HCT116 (cell line): ENCODE measurements at regions not wholly inside any gene's neighbourhood (a gene's known extent, or its start where the extent isn't known, plus 50 kb on each side); places are given as distances from the start of the nearest gene placed in this dataset.

Experiments
- ATAC-seq: fragments of 200-7000 bp; cut with Tn5 transposase; 2 replicates; pipeline ENCODE4 v1.9.1; 2020; ENCODE audit warnings: mild to moderate bottlenecking, moderate library complexity
- BruUV-seq: library from RNA; stranded (reverse); fragments of 400-500 nt; replicated peaks from 2 replicates; lab custom pipeline; 2021; lab: Mats Ljungman, UMichigan
- CTCF ChIA-PET: fragments of 300-600 bp; sonication (Branson Sonifier 250); formaldehyde crosslinking; loops from one replicate; lab custom pipeline; 2021; ENCODE audit warnings: antibody characterized with exemption; lab: Charles Lee
- POLR2A ChIA-PET: fragments of 300-600, 350-600 bp; sonication (Branson Sonifier 250); formaldehyde crosslinking; loops from one replicate; lab custom pipeline; 2021; ENCODE audit warnings: antibody characterized with exemption; lab: Charles Lee
- RAD21 ChIA-PET, 2 experiments: fragments of 300-600 bp; sonication (Branson Sonifier 250); formaldehyde crosslinking; loops; one replicate each; lab custom pipeline; 2023; ENCODE audit warnings: low total read pairs in 2 of 2; ENCODE audit not compliant: uncharacterized antibody in 2 of 2, unreplicated experiment in 2 of 2, low non-redundant PET in 1 of 2; lab: Charles Lee
- DNase-seq: peaks from one replicate; pipeline ENCODE4 v3.0.0-alpha.2; 2010; ENCODE audit warnings: low read depth, low spot score
- H2AFZ ChIP-seq: fragments of 200-600 bp; shearing (Covaris generic), sonication (generic); 2 replicates; pipeline ENCODE4 v1.6.1; 2017; ENCODE audit warnings: low read depth, mixed run types, mixed read lengths, antibody characterized with exemption, low read length; ENCODE audit not compliant: poor library complexity, severe bottlenecking
- H3K27ac ChIP-seq: 2 replicates; pipeline ENCODE4 v1.5.1; 2012; ENCODE audit warnings: low read depth, low read length
- H3K27me3 ChIP-seq: fragments of 200-600 bp; sonication (generic); 2 replicates; pipeline ENCODE4 v1.6.1; 2016; ENCODE audit warnings: mixed run types, low read length, mixed read lengths; ENCODE audit not compliant: insufficient read depth
- H3K36me3 ChIP-seq, 2 experiments: fragments of 200-500 bp in 1 of 2; fragments of 200-600 bp in 1 of 2; sonication (Bioruptor generic) in 1 of 2; sonication (generic) in 1 of 2; 2 replicates each; pipeline versions ENCODE4 v1.5.1 to v1.6.1; 2014 to 2016; ENCODE audit warnings: low read length in 2 of 2, inconsistent platforms in 1 of 2, mixed read lengths in 1 of 2, mixed run types in 1 of 2; ENCODE audit not compliant: insufficient read depth in 2 of 2, control insufficient read depth in 1 of 2
- H3K4me1 ChIP-seq, 2 experiments: fragments of 200-600 bp in 1 of 2; sonication (generic) in 1 of 2; 2 replicates each; pipeline versions ENCODE4 v1.5.1 to v1.6.1; 2012 to 2017; ENCODE audit warnings: low read length in 2 of 2, inconsistent platforms in 1 of 2, mild to moderate bottlenecking in 1 of 2, mixed read lengths in 1 of 2, mixed run types in 1 of 2, moderate library complexity in 1 of 2; ENCODE audit not compliant: insufficient read depth in 2 of 2, control insufficient read depth in 1 of 2
- H3K4me2 ChIP-seq: fragments of 200-600 bp; sonication (generic); 2 replicates; pipeline ENCODE4 v1.6.1; 2017; ENCODE audit warnings: mixed run types, low read length, mixed read lengths
- H3K4me3 ChIP-seq, 2 experiments: fragments of 200-600 bp in 1 of 2; sonication (generic) in 1 of 2; replicated peaks in 1 of 2; 2 replicates each; pipeline ENCODE4 v1.5.1; 2011 to 2016; ENCODE audit warnings: low read length in 2 of 2, control low read depth in 1 of 2, low read depth in 1 of 2, mild to moderate bottlenecking in 1 of 2, mixed read lengths in 1 of 2, mixed run types in 1 of 2
- H3K79me2 ChIP-seq: fragments of 200-600 bp; sonication (generic); 2 replicates; pipeline ENCODE4 v1.6.1; 2017; ENCODE audit warnings: mild to moderate bottlenecking, mixed run types, low read length, moderate library complexity, mixed read lengths; ENCODE audit not compliant: insufficient read depth
- H3K9ac ChIP-seq: fragments of 200-600 bp; sonication (generic); 2 replicates; pipeline ENCODE4 v1.6.1; 2016; ENCODE audit warnings: low read length, mixed read lengths
- H3K9me2 ChIP-seq: fragments of 200-600 bp; sonication (generic), shearing (Covaris generic); 2 replicates; pipeline ENCODE4 v1.6.1; 2017; ENCODE audit warnings: mixed run types, mild to moderate bottlenecking, moderate library complexity; ENCODE audit not compliant: insufficient read depth
- H3K9me3 ChIP-seq, 2 experiments: fragments of 200-500 bp in 1 of 2; fragments of 200-600 bp in 1 of 2; sonication (Bioruptor generic) in 1 of 2; sonication (generic) in 1 of 2; 2 replicates each; pipeline ENCODE4 v1.6.1; 2014 to 2017; ENCODE audit warnings: low read length in 2 of 2, mixed read lengths in 2 of 2, inconsistent platforms in 1 of 2, low read depth in 1 of 2, mild to moderate bottlenecking in 1 of 2, mixed run types in 1 of 2, moderate library complexity in 1 of 2; ENCODE audit not compliant: control insufficient read depth in 1 of 2, insufficient read depth in 1 of 2
- H4K20me1 ChIP-seq: fragments of 200-600 bp; sonication (generic), shearing (Covaris generic); 2 replicates; pipeline ENCODE4 v1.6.1; 2017; ENCODE audit warnings: mixed run types, mild to moderate bottlenecking, moderate library complexity; ENCODE audit not compliant: insufficient read depth
- CEBPB ChIP-seq: IDR thresholded peaks from 2 replicates; pipeline ENCODE4 v1.6.1; 2012; ENCODE audit warnings: low read depth
- EGR1 ChIP-seq: IDR thresholded peaks from 2 replicates; pipeline ENCODE4 v1.6.1; 2012; ENCODE audit warnings: low read depth
- ELF1 ChIP-seq: IDR thresholded peaks from 2 replicates; pipeline ENCODE4 v1.6.1; 2012; ENCODE audit warnings: low read depth, borderline replicate concordance
- POLR2AphosphoS5 ChIP-seq: IDR thresholded peaks from 2 replicates; pipeline ENCODE4 v1.6.1; 2011; ENCODE audit warnings: mild to moderate bottlenecking, low read depth, low read length, moderate library complexity
- SIN3A ChIP-seq: IDR thresholded peaks from 2 replicates; pipeline ENCODE4 v1.6.1; 2012; ENCODE audit warnings: low read depth
- SRF ChIP-seq: IDR thresholded peaks from 2 replicates; pipeline ENCODE4 v1.6.1; 2012; ENCODE audit warnings: low read depth
- YY1 ChIP-seq: IDR thresholded peaks from 2 replicates; pipeline ENCODE4 v1.6.1; 2011; ENCODE audit warnings: low read length, low read depth, moderate library complexity, mild to moderate bottlenecking; ENCODE audit not compliant: insufficient replicate concordance; ENCODE audit errors: extremely low read depth
- ZNF274 ChIP-seq: fragments of 200-500 bp; sonication (Bioruptor generic); IDR thresholded peaks from 2 replicates; pipeline ENCODE4 v1.6.1; 2014; ENCODE audit warnings: mild to moderate bottlenecking, low read depth, low read length, inconsistent platforms
- intact Hi-C: fragments of 100-400 bp; cut with micrococcal nuclease; formaldehyde crosslinking; loops from 2 replicates; pipeline ENCODE4 v1.10.0; 2022
- TF ChIP-seq, protein P1 (sequence below): IDR thresholded peaks from 2 replicates; pipeline ENCODE4 v1.6.1; 2012; ENCODE audit warnings: low read depth
- TF ChIP-seq, protein P2 (sequence below): IDR thresholded peaks from 2 replicates; pipeline ENCODE4 v1.6.1; 2011; ENCODE audit warnings: mild to moderate bottlenecking, low read length, moderate library complexity; ENCODE audit not compliant: insufficient replicate concordance; ENCODE audit errors: extremely low read depth
- TF ChIP-seq, protein P3 (sequence below), 3 experiments: fragments of 200-600 bp in 1 of 3; sonication (generic) in 1 of 3; IDR thresholded peaks in 2 of 3; conservative IDR thresholded peaks in 1 of 3; 2 replicates each; pipeline ENCODE4 v1.5.1; 2012 to 2017; ENCODE audit warnings: low read depth in 2 of 3, low read length in 2 of 3, antibody characterized with exemption in 1 of 3, borderline replicate concordance in 1 of 3, control low read depth in 1 of 3, mild to moderate bottlenecking in 1 of 3, mixed read lengths in 1 of 3, mixed run types in 1 of 3, moderate library complexity in 1 of 3; ENCODE audit not compliant: insufficient read depth in 1 of 3

DNA sequence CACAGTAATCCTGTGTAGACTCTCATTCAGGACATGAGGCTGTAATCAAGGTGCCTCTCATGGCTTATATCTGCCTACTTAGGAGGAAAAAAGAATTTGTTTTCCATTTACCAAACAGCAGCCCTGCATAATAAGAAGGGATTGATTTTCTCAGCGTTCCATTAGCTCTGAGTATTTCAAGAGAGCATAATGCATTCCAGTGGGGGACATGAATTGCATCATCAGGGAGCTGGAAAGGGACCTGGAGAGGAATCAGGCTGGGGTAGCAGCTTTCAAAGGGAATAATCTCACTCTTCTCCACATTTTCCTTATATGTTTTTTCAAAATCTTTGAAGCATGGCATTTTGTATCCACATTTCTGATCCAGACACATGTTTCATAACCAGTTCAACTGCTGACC lies 150.6 kb upstream of the ANKRD28 start (continued):
- no peak for TF ChIP-seq YY1
- TF ChIP-seq ELF1 = no peak

DNA sequence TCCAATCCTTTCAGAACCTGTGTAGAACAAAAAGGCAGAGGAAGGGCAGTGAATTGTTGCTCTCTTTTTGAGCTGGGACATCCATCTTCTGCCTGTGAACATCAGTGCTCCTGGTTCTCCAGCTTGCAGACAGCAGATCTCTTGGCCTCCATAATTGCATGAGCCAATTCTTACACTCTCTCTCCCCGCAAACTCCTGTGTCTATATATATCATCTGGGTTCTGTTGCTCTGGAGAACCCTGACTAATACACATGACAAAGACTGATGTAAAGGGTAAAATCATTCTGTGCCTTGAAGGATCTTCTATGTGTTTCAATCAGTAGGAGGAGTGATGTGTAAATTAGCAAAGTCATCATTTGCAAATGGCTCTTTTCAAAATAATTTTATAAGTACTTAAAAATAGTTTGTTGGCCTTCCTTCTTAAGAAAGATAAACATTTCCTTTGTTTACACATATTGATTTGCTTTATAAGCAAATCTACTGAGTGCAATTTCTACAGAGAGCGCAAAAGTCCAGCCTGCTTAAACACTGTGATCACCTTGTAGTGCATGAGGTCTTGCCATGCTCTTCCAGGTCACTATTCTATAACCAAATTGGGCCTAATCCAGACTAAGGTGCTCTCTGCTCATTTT lies 154.9 kb upstream of the ANKRD28 start:
- Histone ChIP-seq H3K4me2 (no peak overlapping the region), H3K9me3 (no peaks in the 10 kb centered on the region), H2AFZ (no peak overlapping the region), H3K4me3 (no peak overlapping the region), H3K36me3 (no peaks in the 10 kb centered on the region), H3K79me2 (no peaks in the 10 kb centered on the region), H3K9ac (no peak overlapping the region), H3K27ac (no peak overlapping the region), H4K20me1 (no peaks in the 10 kb centered on the region), H3K4me1 (no peaks in the 10 kb centered on the region), H3K27me3 (no peaks in the 10 kb centered on the region), H3K9me2 (no peaks in the 10 kb centered on the region)
- CTCF ChIA-PET = interaction anchor here (1.9 kb wide), 1 partner anchor 22 kb away, joined by 5 read pairs; no protein-coding TSS in a partner anchor
- RAD21 ChIA-PET = no interaction called here
- TF ChIP-seq, protein P1, sequence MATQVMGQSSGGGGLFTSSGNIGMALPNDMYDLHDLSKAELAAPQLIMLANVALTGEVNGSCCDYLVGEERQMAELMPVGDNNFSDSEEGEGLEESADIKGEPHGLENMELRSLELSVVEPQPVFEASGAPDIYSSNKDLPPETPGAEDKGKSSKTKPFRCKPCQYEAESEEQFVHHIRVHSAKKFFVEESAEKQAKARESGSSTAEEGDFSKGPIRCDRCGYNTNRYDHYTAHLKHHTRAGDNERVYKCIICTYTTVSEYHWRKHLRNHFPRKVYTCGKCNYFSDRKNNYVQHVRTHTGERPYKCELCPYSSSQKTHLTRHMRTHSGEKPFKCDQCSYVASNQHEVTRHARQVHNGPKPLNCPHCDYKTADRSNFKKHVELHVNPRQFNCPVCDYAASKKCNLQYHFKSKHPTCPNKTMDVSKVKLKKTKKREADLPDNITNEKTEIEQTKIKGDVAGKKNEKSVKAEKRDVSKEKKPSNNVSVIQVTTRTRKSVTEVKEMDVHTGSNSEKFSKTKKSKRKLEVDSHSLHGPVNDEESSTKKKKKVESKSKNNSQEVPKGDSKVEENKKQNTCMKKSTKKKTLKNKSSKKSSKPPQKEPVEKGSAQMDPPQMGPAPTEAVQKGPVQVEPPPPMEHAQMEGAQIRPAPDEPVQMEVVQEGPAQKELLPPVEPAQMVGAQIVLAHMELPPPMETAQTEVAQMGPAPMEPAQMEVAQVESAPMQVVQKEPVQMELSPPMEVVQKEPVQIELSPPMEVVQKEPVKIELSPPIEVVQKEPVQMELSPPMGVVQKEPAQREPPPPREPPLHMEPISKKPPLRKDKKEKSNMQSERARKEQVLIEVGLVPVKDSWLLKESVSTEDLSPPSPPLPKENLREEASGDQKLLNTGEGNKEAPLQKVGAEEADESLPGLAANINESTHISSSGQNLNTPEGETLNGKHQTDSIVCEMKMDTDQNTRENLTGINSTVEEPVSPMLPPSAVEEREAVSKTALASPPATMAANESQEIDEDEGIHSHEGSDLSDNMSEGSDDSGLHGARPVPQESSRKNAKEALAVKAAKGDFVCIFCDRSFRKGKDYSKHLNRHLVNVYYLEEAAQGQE = no peak
- TF ChIP-seq ZNF274 = no peak
- TF ChIP-seq SIN3A = no peak
- TF ChIP-seq, protein P2, sequence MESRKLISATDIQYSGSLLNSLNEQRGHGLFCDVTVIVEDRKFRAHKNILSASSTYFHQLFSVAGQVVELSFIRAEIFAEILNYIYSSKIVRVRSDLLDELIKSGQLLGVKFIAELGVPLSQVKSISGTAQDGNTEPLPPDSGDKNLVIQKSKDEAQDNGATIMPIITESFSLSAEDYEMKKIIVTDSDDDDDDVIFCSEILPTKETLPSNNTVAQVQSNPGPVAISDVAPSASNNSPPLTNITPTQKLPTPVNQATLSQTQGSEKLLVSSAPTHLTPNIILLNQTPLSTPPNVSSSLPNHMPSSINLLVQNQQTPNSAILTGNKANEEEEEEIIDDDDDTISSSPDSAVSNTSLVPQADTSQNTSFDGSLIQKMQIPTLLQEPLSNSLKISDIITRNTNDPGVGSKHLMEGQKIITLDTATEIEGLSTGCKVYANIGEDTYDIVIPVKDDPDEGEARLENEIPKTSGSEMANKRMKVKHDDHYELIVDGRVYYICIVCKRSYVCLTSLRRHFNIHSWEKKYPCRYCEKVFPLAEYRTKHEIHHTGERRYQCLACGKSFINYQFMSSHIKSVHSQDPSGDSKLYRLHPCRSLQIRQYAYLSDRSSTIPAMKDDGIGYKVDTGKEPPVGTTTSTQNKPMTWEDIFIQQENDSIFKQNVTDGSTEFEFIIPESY = no peak
- TF ChIP-seq EGR1 = no peak
- no peak for TF ChIP-seq SRF
- no peak for TF ChIP-seq POLR2AphosphoS5
- TF ChIP-seq, protein P3, sequence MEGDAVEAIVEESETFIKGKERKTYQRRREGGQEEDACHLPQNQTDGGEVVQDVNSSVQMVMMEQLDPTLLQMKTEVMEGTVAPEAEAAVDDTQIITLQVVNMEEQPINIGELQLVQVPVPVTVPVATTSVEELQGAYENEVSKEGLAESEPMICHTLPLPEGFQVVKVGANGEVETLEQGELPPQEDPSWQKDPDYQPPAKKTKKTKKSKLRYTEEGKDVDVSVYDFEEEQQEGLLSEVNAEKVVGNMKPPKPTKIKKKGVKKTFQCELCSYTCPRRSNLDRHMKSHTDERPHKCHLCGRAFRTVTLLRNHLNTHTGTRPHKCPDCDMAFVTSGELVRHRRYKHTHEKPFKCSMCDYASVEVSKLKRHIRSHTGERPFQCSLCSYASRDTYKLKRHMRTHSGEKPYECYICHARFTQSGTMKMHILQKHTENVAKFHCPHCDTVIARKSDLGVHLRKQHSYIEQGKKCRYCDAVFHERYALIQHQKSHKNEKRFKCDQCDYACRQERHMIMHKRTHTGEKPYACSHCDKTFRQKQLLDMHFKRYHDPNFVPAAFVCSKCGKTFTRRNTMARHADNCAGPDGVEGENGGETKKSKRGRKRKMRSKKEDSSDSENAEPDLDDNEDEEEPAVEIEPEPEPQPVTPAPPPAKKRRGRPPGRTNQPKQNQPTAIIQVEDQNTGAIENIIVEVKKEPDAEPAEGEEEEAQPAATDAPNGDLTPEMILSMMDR (IDR thresholded peaks at IDR 0.05 in 2 of 3, conservative IDR thresholded peaks at IDR 0.05 in 1 of 3; ENCODE audit: borderline replicate concordance in 1 of 3, insufficient read depth in 1 of 3, low read depth in 2 of 3, low read length in 2 of 3) = no peak
- no peak for TF ChIP-seq CEBPB
- POLR2A ChIA-PET = no interaction called here
- DNase-seq (no peak), ATAC-seq (no peak)
- BruUV-seq = no TSS peak
- intact Hi-C loops = no loop called here
